DOHH2 (cell line): ENCODE measurements at regions not wholly inside any gene's neighbourhood (a gene's known extent, or its start where the extent isn't known, plus 50 kb on each side); places are given as distances from the start of the nearest gene placed in this dataset.

ENCODE experiments used
- H3F3A ChIP-seq: fragments of 200-600 bp; sonication (generic), shearing (Covaris generic); 2 replicates; pipeline ENCODE4 v1.6.0; 2016; ENCODE audit warnings: antibody characterized with exemption, mild to moderate bottlenecking; ENCODE audit not compliant: control insufficient read depth, insufficient read depth
- H3K27ac ChIP-seq: fragments of 200-600 bp; sonication (generic); 2 replicates; pipeline ENCODE4 v1.5.1; 2014; ENCODE audit warnings: low read depth, mild to moderate bottlenecking, low read length, moderate library complexity
- H3K27me3 ChIP-seq: fragments of 200-600 bp; sonication (generic); 2 replicates; pipeline ENCODE4 v1.6.1; 2014; ENCODE audit warnings: mild to moderate bottlenecking, low read length, mixed read lengths; ENCODE audit not compliant: control insufficient read depth
- H3K36me3 ChIP-seq: fragments of 200-600 bp; sonication (generic); 2 replicates; pipeline ENCODE4 v1.6.1; 2014; ENCODE audit warnings: mild to moderate bottlenecking, low read length, moderate library complexity, mixed read lengths; ENCODE audit not compliant: control insufficient read depth
- H3K4me1 ChIP-seq: fragments of 200-600 bp; sonication (generic); 2 replicates; pipeline ENCODE4 v1.6.1; 2014; ENCODE audit warnings: mild to moderate bottlenecking, low read length, mixed read lengths; ENCODE audit not compliant: control insufficient read depth
- H3K4me2 ChIP-seq: fragments of 200-600 bp; sonication (generic); 2 replicates; pipeline ENCODE4 v1.6.0; 2014; ENCODE audit warnings: mild to moderate bottlenecking, low read length, moderate library complexity
- H3K4me3 ChIP-seq: fragments of 200-600 bp; sonication (generic); 2 replicates; pipeline ENCODE4 v1.5.1; 2014; ENCODE audit warnings: mild to moderate bottlenecking, low read length, mixed read lengths
- H3K79me2 ChIP-seq: fragments of 200-600 bp; sonication (generic); 2 replicates; pipeline ENCODE4 v1.6.1; 2014; ENCODE audit warnings: mild to moderate bottlenecking, low read length, mixed read lengths; ENCODE audit not compliant: control insufficient read depth
- H3K9me2 ChIP-seq: fragments of 200-600 bp; sonication (generic); replicated peaks from 2 replicates; pipeline ENCODE4 v1.6.1; 2014; ENCODE audit warnings: mild to moderate bottlenecking, low read length, mixed read lengths; ENCODE audit not compliant: control insufficient read depth
- H3K9me3 ChIP-seq: fragments of 200-600 bp; sonication (generic); 2 replicates; pipeline ENCODE4 v1.6.1; 2014; ENCODE audit warnings: antibody characterized with exemption, low read length, mixed read lengths; ENCODE audit not compliant: control insufficient read depth, insufficient read depth
- H4K20me1 ChIP-seq: fragments of 200-600 bp; sonication (generic); 2 replicates; pipeline ENCODE4 v1.6.0; 2014; ENCODE audit warnings: low read depth, mild to moderate bottlenecking, antibody characterized with exemption, low read length, moderate library complexity; ENCODE audit not compliant: control insufficient read depth, insufficient read depth
- EZH2phosphoT487 ChIP-seq: fragments of 200-600 bp; sonication (generic); IDR thresholded peaks from 2 replicates; pipeline ENCODE4 v1.6.1; 2017; ENCODE audit warnings: borderline replicate concordance, mild to moderate bottlenecking, antibody characterized with exemption, low read length, moderate library complexity, mixed read lengths
- TF ChIP-seq, protein P1 (sequence below): fragments of 200-600 bp; sonication (generic); IDR thresholded peaks from one replicate; pipeline ENCODE4 v1.5.1; 2014; ENCODE audit warnings: antibody characterized with exemption, mild to moderate bottlenecking, low read depth, low read length; ENCODE audit not compliant: poor library complexity, severe bottlenecking

DNA sequence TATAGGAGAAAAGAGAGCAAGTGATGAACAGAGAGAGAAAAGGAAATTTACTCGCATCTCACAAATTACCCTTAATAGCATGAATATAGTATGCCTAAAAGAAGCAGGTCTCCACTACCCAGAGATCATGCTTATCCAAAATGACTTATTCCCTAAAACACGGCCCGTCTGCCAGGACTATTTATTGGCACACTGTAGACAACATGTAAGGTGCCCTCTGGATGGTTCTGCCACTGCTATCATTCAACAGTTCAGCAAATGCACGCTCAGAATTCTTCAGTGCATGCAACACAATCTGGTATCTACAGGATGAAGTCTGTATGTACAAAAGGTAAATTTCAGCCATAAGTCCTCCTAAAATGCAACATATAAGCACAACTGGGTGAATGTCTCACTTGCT is 465.8 kb downstream of the SHQ1 start:
- H3K9me3 ChIP-seq = no peaks in the 10 kb centered on the region
- no peak overlapping the region for H3K4me3 ChIP-seq
- no peak overlapping the region for H3K4me2 ChIP-seq
- H4K20me1 ChIP-seq = peaks cover 43% of the 10 kb centered on the region; the same call in 1 of the 2 replicates
- H3K9me2 ChIP-seq = no peaks in the 10 kb centered on the region
- peaks cover 17% of the 10 kb centered on the region for H3K36me3 ChIP-seq
- H3K27ac ChIP-seq = no peak overlapping the region
- no peak for TF ChIP-seq EZH2phosphoT487
- TF ChIP-seq, protein P1, sequence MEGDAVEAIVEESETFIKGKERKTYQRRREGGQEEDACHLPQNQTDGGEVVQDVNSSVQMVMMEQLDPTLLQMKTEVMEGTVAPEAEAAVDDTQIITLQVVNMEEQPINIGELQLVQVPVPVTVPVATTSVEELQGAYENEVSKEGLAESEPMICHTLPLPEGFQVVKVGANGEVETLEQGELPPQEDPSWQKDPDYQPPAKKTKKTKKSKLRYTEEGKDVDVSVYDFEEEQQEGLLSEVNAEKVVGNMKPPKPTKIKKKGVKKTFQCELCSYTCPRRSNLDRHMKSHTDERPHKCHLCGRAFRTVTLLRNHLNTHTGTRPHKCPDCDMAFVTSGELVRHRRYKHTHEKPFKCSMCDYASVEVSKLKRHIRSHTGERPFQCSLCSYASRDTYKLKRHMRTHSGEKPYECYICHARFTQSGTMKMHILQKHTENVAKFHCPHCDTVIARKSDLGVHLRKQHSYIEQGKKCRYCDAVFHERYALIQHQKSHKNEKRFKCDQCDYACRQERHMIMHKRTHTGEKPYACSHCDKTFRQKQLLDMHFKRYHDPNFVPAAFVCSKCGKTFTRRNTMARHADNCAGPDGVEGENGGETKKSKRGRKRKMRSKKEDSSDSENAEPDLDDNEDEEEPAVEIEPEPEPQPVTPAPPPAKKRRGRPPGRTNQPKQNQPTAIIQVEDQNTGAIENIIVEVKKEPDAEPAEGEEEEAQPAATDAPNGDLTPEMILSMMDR = no peak
- H3K4me1 ChIP-seq = no peaks in the 10 kb centered on the region; the same call in 1 of the 2 replicates
- H3F3A ChIP-seq = peaks cover 1% of the 10 kb centered on the region; the same call in 1 of the 2 replicates
- H3K27me3 ChIP-seq = no peaks in the 10 kb centered on the region
- H3K79me2 ChIP-seq = peaks cover 81% of the 10 kb centered on the region

DNA sequence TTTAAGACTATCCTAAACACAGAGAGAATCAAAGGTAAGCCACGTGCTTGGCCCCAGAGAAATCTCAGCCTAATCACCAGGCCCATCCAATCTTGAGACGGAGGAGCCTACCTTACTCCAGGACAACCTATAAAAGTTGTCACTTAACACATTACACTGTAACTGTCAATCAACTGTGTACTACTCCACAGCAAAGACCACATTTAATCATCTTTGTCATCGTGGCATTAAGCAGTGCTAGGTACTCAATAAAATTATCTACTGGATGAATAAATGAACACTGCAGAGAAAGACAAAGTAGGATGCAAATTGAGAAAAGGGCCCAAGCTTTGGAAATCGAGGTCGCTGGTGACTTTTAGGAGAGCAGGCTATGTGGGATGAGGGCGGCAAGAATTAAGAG is 466.7 kb downstream of the SHQ1 start:
- Histone ChIP-seq H3K36me3 (peaks cover 24% of the 10 kb centered on the region), H3K9me3 (no peaks in the 10 kb centered on the region), H4K20me1 (peaks cover 43% of the 10 kb centered on the region; the same call in 1 of the 2 replicates), H3K27me3 (no peaks in the 10 kb centered on the region), H3K4me3 (no peak overlapping the region), H3K4me2 (no peak overlapping the region), H3F3A (peaks cover 4% of the 10 kb centered on the region; the same call in 1 of the 2 replicates), H3K9me2 (no peaks in the 10 kb centered on the region), H3K79me2 (peaks cover 72% of the 10 kb centered on the region), H3K4me1 (no peaks in the 10 kb centered on the region; the same call in 1 of the 2 replicates), H3K27ac (no peak overlapping the region)
- TF ChIP-seq EZH2phosphoT487 = no peak
- TF ChIP-seq, protein P1 = no peak

DNA sequence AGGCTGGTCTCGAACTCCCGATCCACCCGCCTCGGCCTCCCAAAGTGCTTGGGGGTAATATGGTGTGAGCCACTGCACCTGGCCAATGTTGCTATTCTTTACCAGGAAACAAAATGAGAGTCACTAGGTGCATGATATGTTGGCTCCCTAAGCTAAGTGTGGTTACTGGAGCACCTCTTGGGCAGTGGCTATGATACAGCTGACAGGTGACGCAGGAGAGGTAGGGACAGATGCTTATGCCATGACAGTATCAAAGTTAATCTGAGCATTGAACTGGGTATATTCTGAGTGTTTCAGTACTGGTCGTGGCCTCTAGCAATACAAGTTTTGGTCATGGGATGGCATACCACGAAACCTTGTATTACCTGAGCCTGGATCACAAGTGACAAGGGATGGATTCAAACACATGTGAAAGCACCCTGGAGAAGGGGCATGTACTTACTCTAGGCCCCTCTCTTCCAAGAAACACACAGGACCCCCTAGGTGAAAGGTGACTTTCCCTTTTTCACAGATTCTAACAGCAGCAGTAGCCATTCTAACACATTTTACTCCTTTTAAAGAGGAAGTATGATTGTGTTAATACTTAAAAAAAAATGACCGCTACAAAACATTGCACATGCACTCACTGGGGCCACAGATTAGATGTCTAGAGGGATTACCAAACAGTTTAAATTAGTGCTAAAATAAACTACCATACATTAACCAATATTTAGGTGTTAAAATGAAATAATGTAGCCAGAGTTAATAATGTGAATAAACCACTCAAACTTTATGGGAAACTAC is 467.3 kb downstream of the SHQ1 start:
- peaks cover 43% of the 10 kb centered on the region; the same call in 1 of the 2 replicates for H4K20me1 ChIP-seq

More for the DNA sequence above, 467.3 kb downstream of the SHQ1 start:
- no peak overlapping the region for H3K4me3 ChIP-seq
- no peak overlapping the region for H3K27ac ChIP-seq
- no peaks in the 10 kb centered on the region for H3K9me2 ChIP-seq
- H3K4me1 ChIP-seq = no peaks in the 10 kb centered on the region; the same call in 1 of the 2 replicates
- peaks cover 65% of the 10 kb centered on the region for H3K79me2 ChIP-seq
- H3K9me3 ChIP-seq = no peaks in the 10 kb centered on the region
- H3K4me2 ChIP-seq = no peak overlapping the region
- H3K36me3 ChIP-seq = peaks cover 24% of the 10 kb centered on the region
- H3F3A ChIP-seq = peaks cover 4% of the 10 kb centered on the region; the same call in 1 of the 2 replicates
- no peaks in the 10 kb centered on the region for H3K27me3 ChIP-seq
- TF ChIP-seq EZH2phosphoT487 = no peak
- TF ChIP-seq, protein P1 = no peak
